ENCODE measurements at regions not wholly inside any gene's neighbourhood (a gene's known extent, or its start where the extent isn't known, plus 50 kb on each side); places are given as distances from the start of the nearest gene placed in this dataset.

DNA sequence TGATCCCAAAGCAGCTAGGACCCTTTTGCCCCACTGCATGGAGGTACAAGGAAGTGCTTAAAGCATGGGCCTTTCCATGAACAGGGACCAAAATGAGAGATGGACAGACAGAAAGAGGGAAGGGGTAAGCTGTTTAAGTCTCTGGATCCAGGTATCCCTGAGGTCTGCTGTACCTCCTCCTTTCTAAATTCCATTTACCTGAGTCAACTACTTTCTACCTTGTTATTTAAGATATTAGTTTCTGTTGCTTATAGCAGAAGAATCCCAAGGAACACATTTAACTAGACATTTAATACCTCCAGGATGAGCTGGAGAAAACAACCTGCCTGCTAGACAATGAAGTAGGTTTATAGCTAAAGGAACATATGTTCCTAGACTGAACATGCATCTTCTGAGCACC, 157.6 kb upstream of the TMCC3 start:
- H3K27me3 Mint-ChIP-seq (ENCODE audit: unreplicated experiment) = no peaks in the 10 kb centered on the region
- H3K27ac Mint-ChIP-seq (ENCODE audit: unreplicated experiment) = no peak overlapping the region
- DNase-seq = no peak
- H3K9me3 Mint-ChIP-seq (ENCODE audit: unreplicated experiment) = peaks cover 5% of the 10 kb centered on the region
- TF ChIP-seq, protein P1, sequence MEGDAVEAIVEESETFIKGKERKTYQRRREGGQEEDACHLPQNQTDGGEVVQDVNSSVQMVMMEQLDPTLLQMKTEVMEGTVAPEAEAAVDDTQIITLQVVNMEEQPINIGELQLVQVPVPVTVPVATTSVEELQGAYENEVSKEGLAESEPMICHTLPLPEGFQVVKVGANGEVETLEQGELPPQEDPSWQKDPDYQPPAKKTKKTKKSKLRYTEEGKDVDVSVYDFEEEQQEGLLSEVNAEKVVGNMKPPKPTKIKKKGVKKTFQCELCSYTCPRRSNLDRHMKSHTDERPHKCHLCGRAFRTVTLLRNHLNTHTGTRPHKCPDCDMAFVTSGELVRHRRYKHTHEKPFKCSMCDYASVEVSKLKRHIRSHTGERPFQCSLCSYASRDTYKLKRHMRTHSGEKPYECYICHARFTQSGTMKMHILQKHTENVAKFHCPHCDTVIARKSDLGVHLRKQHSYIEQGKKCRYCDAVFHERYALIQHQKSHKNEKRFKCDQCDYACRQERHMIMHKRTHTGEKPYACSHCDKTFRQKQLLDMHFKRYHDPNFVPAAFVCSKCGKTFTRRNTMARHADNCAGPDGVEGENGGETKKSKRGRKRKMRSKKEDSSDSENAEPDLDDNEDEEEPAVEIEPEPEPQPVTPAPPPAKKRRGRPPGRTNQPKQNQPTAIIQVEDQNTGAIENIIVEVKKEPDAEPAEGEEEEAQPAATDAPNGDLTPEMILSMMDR (IDR thresholded peaks at IDR 0.05; ENCODE audit: partially characterized antibody, unreplicated experiment) = no peak
- H3K36me3 Mint-ChIP-seq (ENCODE audit: unreplicated experiment) = peaks cover 18% of the 10 kb centered on the region
- H3K4me1 Mint-ChIP-seq (ENCODE audit: low read depth, unreplicated experiment) = no peaks in the 10 kb centered on the region
- no peak overlapping the region for H3K4me3 Mint-ChIP-seq (ENCODE audit: unreplicated experiment)

GRCh38 chr12:94806617-94807016, 156.3 kb upstream of the TMCC3 start:
- TF ChIP-seq, protein P1 (IDR thresholded peaks at IDR 0.05; ENCODE audit: partially characterized antibody, unreplicated experiment) = no peak
- DNase-seq = no peak
- peaks cover 6% of the 10 kb centered on the region for H3K9me3 Mint-ChIP-seq (ENCODE audit: unreplicated experiment)
- no peaks in the 10 kb centered on the region for H3K27me3 Mint-ChIP-seq (ENCODE audit: unreplicated experiment)
- H3K36me3 Mint-ChIP-seq (ENCODE audit: unreplicated experiment) = peaks cover 12% of the 10 kb centered on the region
- H3K4me1 Mint-ChIP-seq (ENCODE audit: low read depth, unreplicated experiment) = no peaks in the 10 kb centered on the region
- H3K4me3 Mint-ChIP-seq (ENCODE audit: unreplicated experiment) = no peak overlapping the region
- no peak overlapping the region for H3K27ac Mint-ChIP-seq (ENCODE audit: unreplicated experiment)

- TF ChIP-seq, protein P1 (IDR thresholded peaks at IDR 0.05; ENCODE audit: partially characterized antibody, unreplicated experiment) = no peak
- Mint-ChIP-seq H3K27ac (ENCODE audit: unreplicated experiment) (no peak overlapping the region), H3K27me3 (ENCODE audit: unreplicated experiment) (no peaks in the 10 kb centered on the region), H3K9me3 (ENCODE audit: unreplicated experiment) (peaks cover 6% of the 10 kb centered on the region), H3K4me1 (ENCODE audit: low read depth, unreplicated experiment) (no peaks in the 10 kb centered on the region), H3K36me3 (ENCODE audit: unreplicated experiment) (peaks cover 7% of the 10 kb centered on the region), H3K4me3 (ENCODE audit: unreplicated experiment) (no peak overlapping the region)
- no peak for DNase-seq
Observed at GRCh38 chr12:94805749-94806529, 155.6 kb upstream of the TMCC3 start.

DNA sequence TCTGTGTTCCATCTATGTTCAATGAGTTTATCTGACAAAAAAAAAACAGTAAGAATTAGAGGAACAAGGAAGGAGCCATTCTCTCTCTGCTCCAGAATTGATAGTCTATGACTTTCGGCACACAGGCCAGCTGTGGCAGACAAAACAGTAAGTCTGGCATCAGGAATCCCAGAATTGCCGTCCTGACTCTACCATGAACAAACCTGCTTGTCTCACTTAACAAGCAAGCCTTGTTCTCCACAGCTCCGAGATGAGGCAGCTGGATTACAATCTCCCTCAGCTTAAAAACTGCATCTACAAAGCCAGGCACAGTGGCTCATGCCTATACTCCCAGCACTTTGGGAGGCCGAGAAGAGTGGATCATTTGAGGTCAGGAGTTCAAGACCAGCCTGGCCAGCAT, 153.6 kb upstream of the TMCC3 start:
- Mint-ChIP-seq H3K27ac (ENCODE audit: unreplicated experiment) (no peak overlapping the region), H3K4me3 (ENCODE audit: unreplicated experiment) (no peak overlapping the region), H3K27me3 (ENCODE audit: unreplicated experiment) (no peaks in the 10 kb centered on the region)

DNA sequence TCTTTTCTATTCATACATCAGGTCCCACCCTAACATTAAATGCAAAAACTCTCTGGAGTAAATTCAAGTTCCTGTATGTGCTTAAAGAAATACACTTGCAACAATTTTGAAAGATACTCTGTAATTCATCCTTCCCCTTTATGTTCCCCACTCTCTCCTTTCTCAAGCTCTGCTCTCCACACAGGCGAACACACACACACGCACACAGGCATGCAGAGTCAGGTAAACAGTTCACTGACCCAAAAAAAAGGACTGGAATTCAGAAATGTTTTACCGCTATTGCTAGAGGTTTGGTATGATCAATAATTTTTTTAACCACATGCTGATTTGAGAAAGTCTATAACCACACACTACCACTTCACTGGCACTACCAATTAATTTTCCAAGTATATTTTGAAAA, 152.4 kb upstream of the TMCC3 start:
- TF ChIP-seq, protein P1 (IDR thresholded peaks at IDR 0.05; ENCODE audit: partially characterized antibody, unreplicated experiment) = no peak
- H3K4me3 Mint-ChIP-seq (ENCODE audit: unreplicated experiment) = no peak overlapping the region
- no peaks in the 10 kb centered on the region for H3K27me3 Mint-ChIP-seq (ENCODE audit: unreplicated experiment)
- H3K4me1 Mint-ChIP-seq (ENCODE audit: low read depth, unreplicated experiment) = peaks cover 5% of the 10 kb centered on the region
- DNase-seq = no peak
- H3K27ac Mint-ChIP-seq (ENCODE audit: unreplicated experiment) = no peak overlapping the region
- H3K9me3 Mint-ChIP-seq (ENCODE audit: unreplicated experiment) = peaks cover 6% of the 10 kb centered on the region
- H3K36me3 Mint-ChIP-seq (ENCODE audit: unreplicated experiment) = no peaks in the 10 kb centered on the region

More for the DNA sequence above, 153.6 kb upstream of the TMCC3 start:
- Mint-ChIP-seq H3K36me3 (ENCODE audit: unreplicated experiment) (no peaks in the 10 kb centered on the region), H3K9me3 (ENCODE audit: unreplicated experiment) (peaks cover 6% of the 10 kb centered on the region), H3K4me1 (ENCODE audit: low read depth, unreplicated experiment) (no peaks in the 10 kb centered on the region)
- DNase-seq = no peak
- TF ChIP-seq, protein P1 (IDR thresholded peaks at IDR 0.05; ENCODE audit: partially characterized antibody, unreplicated experiment) = no peak
